ENCODE measurements at regions not wholly inside any gene's neighbourhood (a gene's known extent, or its start where the extent isn't known, plus 50 kb on each side); places are given as distances from the start of the nearest gene placed in this dataset.

GRCh38 chr6:96301781-96302180 is 219.8 kb upstream of the UFL1 start:
- H3K27me3 ChIP-seq = no peaks in the 10 kb centered on the region
- TF ChIP-seq CTCF (IDR thresholded peaks at IDR 0.05; ENCODE audit: low read depth, low read length) = no peak
- H3K4me3 ChIP-seq (ENCODE audit: low read depth, low read length) = no peak overlapping the region
- H3K4me1 ChIP-seq = no peaks in the 10 kb centered on the region
- no peaks in the 10 kb centered on the region for H3K36me3 ChIP-seq
- DNase-seq = no peak
- no peaks in the 10 kb centered on the region for H3K9me3 ChIP-seq

GRCh38 chr6:96302991-96303390 is 218.6 kb upstream of the UFL1 start:
- Histone ChIP-seq H3K9me3 (no peaks in the 10 kb centered on the region), H3K4me3 (ENCODE audit: low read depth, low read length) (no peak overlapping the region), H3K27me3 (no peaks in the 10 kb centered on the region), H3K4me1 (no peaks in the 10 kb centered on the region), H3K36me3 (no peaks in the 10 kb centered on the region)
- no peak for DNase-seq
- no peak for TF ChIP-seq CTCF (IDR thresholded peaks at IDR 0.05; ENCODE audit: low read depth, low read length)

- no peak for TF ChIP-seq CTCF (IDR thresholded peaks at IDR 0.05; ENCODE audit: low read depth, low read length)
- no peaks in the 10 kb centered on the region for H3K4me1 ChIP-seq
- no peaks in the 10 kb centered on the region for H3K36me3 ChIP-seq
- H3K9me3 ChIP-seq = no peaks in the 10 kb centered on the region
- no peak overlapping the region for H3K4me3 ChIP-seq (ENCODE audit: low read depth, low read length)
- no peak for DNase-seq
- no peaks in the 10 kb centered on the region for H3K27me3 ChIP-seq
These were observed 216.6 kb upstream of the UFL1 start for GRCh38 chr6:96304997-96305396.

- no peak for DNase-seq
- Histone ChIP-seq H3K36me3 (no peaks in the 10 kb centered on the region), H3K9me3 (no peaks in the 10 kb centered on the region), H3K4me3 (ENCODE audit: low read depth, low read length) (no peak overlapping the region), H3K27me3 (no peaks in the 10 kb centered on the region), H3K4me1 (no peaks in the 10 kb centered on the region)
- no peak for TF ChIP-seq CTCF (IDR thresholded peaks at IDR 0.05; ENCODE audit: low read depth, low read length)
These were observed 190.7 kb upstream of the UFL1 start for GRCh38 chr6:96330884-96331283.

- H3K4me3 ChIP-seq (ENCODE audit: low read depth, low read length) = no peak overlapping the region
- no peak for DNase-seq
- no peaks in the 10 kb centered on the region for H3K9me3 ChIP-seq
- no peaks in the 10 kb centered on the region for H3K36me3 ChIP-seq
- no peak for TF ChIP-seq CTCF (IDR thresholded peaks at IDR 0.05; ENCODE audit: low read depth, low read length)
- H3K27me3 ChIP-seq = no peaks in the 10 kb centered on the region
- no peaks in the 10 kb centered on the region for H3K4me1 ChIP-seq
These were observed 181.4 kb upstream of the UFL1 start for GRCh38 chr6:96340164-96340563.

GRCh38 chr6:96345501-96345900 is 176.1 kb upstream of the UFL1 start:
- no peak for TF ChIP-seq CTCF (IDR thresholded peaks at IDR 0.05; ENCODE audit: low read depth, low read length)
- H3K27me3 ChIP-seq = no peaks in the 10 kb centered on the region
- no peak for DNase-seq
- H3K4me1 ChIP-seq = no peaks in the 10 kb centered on the region
- no peaks in the 10 kb centered on the region for H3K36me3 ChIP-seq
- no peak overlapping the region for H3K4me3 ChIP-seq (ENCODE audit: low read depth, low read length)
- H3K9me3 ChIP-seq = no peaks in the 10 kb centered on the region
